ENCODE measurements at regions not wholly inside any gene's neighbourhood (a gene's known extent, or its start where the extent isn't known, plus 50 kb on each side); places are given as distances from the start of the nearest gene placed in this dataset.

DNA sequence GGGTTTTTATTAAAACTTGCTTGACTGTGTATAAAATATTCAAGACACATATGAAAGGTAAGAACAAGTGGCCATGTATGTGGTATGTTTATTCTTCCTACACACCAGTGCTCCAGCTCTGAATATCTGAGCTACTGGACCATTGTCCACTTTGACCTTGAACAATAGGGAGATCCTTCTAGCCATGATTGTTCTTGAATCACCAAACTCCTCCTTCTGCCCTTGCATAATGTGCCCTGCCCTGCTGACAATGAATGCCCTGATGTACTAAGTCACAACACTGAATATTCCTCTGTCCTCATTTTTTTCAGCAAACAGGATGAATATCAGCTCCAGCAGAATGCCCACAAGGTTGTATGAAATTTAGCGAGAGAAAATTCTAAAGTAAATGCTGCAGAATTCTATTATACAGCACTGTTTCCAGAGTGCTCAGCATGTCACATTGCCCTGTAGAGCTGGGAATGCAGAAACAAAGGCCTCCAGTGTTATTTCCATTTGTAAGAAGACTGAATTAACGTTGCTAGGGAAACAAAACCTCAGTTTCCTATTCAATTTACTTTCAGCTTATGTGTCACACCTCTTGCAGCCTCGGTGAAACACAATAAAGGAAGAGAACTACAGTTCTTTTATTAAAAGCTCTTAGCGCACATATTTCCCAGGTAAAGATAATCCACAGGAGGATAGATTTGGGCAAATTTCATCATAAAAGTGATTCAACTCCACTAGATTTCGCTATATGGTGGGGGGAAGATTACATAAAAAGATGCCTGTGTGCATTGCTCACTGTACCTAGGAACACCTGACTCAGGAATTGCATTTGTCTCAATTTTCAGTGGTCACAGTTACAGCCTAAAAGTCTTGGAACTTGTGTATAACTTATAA is 187.4 kb upstream of the ATP1B1 start:
- TF ChIP-seq CTCF (IDR thresholded peaks at IDR 0.05; ENCODE audit: insufficient read depth, low read length) (no peak), GABPA (IDR thresholded peaks at IDR 0.05; ENCODE audit: low read depth) (no peak), POLR2AphosphoS5 (IDR thresholded peaks at IDR 0.05; ENCODE audit: low read depth) (no peak)
- TF ChIP-seq, protein P1, sequence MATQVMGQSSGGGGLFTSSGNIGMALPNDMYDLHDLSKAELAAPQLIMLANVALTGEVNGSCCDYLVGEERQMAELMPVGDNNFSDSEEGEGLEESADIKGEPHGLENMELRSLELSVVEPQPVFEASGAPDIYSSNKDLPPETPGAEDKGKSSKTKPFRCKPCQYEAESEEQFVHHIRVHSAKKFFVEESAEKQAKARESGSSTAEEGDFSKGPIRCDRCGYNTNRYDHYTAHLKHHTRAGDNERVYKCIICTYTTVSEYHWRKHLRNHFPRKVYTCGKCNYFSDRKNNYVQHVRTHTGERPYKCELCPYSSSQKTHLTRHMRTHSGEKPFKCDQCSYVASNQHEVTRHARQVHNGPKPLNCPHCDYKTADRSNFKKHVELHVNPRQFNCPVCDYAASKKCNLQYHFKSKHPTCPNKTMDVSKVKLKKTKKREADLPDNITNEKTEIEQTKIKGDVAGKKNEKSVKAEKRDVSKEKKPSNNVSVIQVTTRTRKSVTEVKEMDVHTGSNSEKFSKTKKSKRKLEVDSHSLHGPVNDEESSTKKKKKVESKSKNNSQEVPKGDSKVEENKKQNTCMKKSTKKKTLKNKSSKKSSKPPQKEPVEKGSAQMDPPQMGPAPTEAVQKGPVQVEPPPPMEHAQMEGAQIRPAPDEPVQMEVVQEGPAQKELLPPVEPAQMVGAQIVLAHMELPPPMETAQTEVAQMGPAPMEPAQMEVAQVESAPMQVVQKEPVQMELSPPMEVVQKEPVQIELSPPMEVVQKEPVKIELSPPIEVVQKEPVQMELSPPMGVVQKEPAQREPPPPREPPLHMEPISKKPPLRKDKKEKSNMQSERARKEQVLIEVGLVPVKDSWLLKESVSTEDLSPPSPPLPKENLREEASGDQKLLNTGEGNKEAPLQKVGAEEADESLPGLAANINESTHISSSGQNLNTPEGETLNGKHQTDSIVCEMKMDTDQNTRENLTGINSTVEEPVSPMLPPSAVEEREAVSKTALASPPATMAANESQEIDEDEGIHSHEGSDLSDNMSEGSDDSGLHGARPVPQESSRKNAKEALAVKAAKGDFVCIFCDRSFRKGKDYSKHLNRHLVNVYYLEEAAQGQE (IDR thresholded peaks at IDR 0.05; ENCODE audit: insufficient replicate concordance, low read depth), result no peak
